ENCODE measurements at regions not wholly inside any gene's neighbourhood (a gene's known extent, or its start where the extent isn't known, plus 50 kb on each side); places are given as distances from the start of the nearest gene placed in this dataset.

GRCh38 chr20:12594410-12595088 lies 414.2 kb upstream of the SPTLC3 start:
- Mint-ChIP-seq H3K36me3 (no peaks in the 10 kb centered on the region), H3K4me1 (no peaks in the 10 kb centered on the region), H3K9me3 (peaks cover 0 to 14% (median 1%) of the 10 kb centered on the region in 9 donors), H3K27me3 (peaks cover 0 to 1% (median 0%) of the 10 kb centered on the region in 5 donors), H3K4me3 (no peak overlapping the region), H3K27ac (no peak overlapping the region)
- DNase-seq = no peak
- POLR2A ChIA-PET = no interaction called here
- ATAC-seq = no peak

- no peak overlapping the region for H3K4me3 Mint-ChIP-seq
- no peak overlapping the region for H3K27ac Mint-ChIP-seq
- DNase-seq (no peak), ATAC-seq (no peak)
- no peaks in the 10 kb centered on the region for H3K36me3 Mint-ChIP-seq
- H3K9me3 Mint-ChIP-seq = peaks cover 0 to 14% (median 0%) of the 10 kb centered on the region in 9 donors
- POLR2A ChIA-PET = no interaction called here
- peaks cover 0 to 1% (median 0%) of the 10 kb centered on the region in 5 donors for H3K27me3 Mint-ChIP-seq
- no peaks in the 10 kb centered on the region for H3K4me1 Mint-ChIP-seq
Measured at GRCh38 chr20:12595841-12596240, 412.9 kb upstream of the SPTLC3 start.

DNA sequence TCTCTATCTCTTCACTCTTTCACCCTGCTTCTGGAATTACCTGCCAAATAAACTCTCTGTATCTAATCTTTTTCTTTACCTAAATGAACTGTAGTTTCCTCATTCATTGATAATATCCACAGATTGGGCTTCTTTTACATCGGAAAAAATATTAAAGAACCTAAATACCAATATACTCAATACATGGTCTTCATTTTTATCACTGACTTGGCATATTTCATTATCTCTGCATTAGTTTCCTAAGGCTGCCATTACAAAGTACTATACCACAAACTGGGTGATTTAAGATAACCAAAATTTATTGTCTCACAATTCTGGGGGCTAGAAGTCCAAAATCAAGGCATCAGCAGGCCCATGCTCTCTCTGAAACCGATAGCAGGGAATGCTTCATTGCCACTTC lies 411.9 kb upstream of the SPTLC3 start:
- no peaks in the 10 kb centered on the region for H3K36me3 Mint-ChIP-seq
- no peak overlapping the region for H3K27ac Mint-ChIP-seq
- H3K9me3 Mint-ChIP-seq = peaks cover 0 to 11% (median 0%) of the 10 kb centered on the region in 9 donors
- DNase-seq (no peak), ATAC-seq (no peak)
- peaks cover 0 to 1% (median 0%) of the 10 kb centered on the region in 5 donors for H3K27me3 Mint-ChIP-seq
- no peaks in the 10 kb centered on the region for H3K4me1 Mint-ChIP-seq
- no peak overlapping the region for H3K4me3 Mint-ChIP-seq
- POLR2A ChIA-PET = no interaction called here

GRCh38 chr20:12597551-12597950 lies 411.2 kb upstream of the SPTLC3 start:
- DNase-seq (no peak), ATAC-seq (no peak)
- Mint-ChIP-seq H3K9me3 (peaks cover 0 to 8% (median 1%) of the 10 kb centered on the region in 9 donors), H3K4me3 (no peak overlapping the region), H3K27ac (no peak overlapping the region), H3K4me1 (no peaks in the 10 kb centered on the region), H3K27me3 (peaks cover 0 to 1% (median 0%) of the 10 kb centered on the region in 5 donors), H3K36me3 (no peaks in the 10 kb centered on the region)
- POLR2A ChIA-PET = no interaction called here

DNA sequence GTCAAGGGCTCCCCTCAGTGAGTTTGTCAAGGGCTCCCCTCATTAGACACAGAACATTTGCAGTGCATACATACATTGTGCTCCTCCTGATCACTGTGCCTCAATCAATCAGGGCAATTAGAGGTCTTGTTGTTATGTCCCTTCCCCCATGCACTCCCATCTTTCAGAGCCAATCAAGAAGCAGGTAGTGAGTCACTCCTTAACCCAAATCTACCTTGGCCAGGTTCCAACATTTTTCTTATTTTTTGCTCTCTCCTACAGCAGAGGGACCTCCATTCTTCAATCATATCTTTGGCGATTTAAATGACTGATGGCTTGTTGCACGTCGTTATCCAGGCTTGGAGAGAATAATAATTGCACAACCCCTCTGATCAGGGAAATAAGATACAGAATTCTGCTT lies 409.9 kb upstream of the SPTLC3 start:
- H3K4me1 Mint-ChIP-seq = no peaks in the 10 kb centered on the region
- DNase-seq (no peak), ATAC-seq (no peak)
- no peak overlapping the region for H3K4me3 Mint-ChIP-seq
- no peaks in the 10 kb centered on the region for H3K36me3 Mint-ChIP-seq
- H3K9me3 Mint-ChIP-seq = peaks cover 0 to 10% (median 1%) of the 10 kb centered on the region in 9 donors
- peaks cover 0 to 1% (median 0%) of the 10 kb centered on the region in 5 donors for H3K27me3 Mint-ChIP-seq
- no peak overlapping the region for H3K27ac Mint-ChIP-seq
- POLR2A ChIA-PET = no interaction called here

DNA sequence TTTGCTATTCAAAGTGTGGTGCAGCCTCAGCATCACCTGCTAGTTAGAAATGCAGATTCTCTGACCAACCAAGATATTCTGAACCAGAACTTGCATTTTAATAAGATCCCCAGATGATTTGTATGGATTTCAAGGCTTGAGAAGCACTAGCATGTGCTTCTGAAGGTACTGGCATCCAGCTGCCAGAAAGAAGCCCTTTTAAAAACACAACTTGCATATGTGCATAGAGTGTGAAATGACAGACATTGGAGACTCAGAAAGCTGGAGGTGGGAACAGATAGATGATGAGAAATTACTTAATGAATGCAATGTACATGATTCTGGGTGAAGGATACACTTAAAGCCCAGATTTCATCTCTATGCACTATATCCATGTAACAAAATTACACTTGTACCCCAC lies 409.3 kb upstream of the SPTLC3 start:
- ATAC-seq = no peak
- Mint-ChIP-seq H3K27me3 (peaks cover 0 to 1% (median 0%) of the 10 kb centered on the region in 5 donors), H3K9me3 (peaks cover 0 to 10% (median 1%) of the 10 kb centered on the region in 9 donors)

GRCh38 chr20:12605751-12606150 lies 403.0 kb upstream of the SPTLC3 start:
- POLR2A ChIA-PET = no interaction called here
- H3K36me3 Mint-ChIP-seq = no peaks in the 10 kb centered on the region

More for the DNA sequence above, 409.3 kb upstream of the SPTLC3 start:
- Mint-ChIP-seq H3K4me3 (no peak overlapping the region), H3K27ac (no peak overlapping the region), H3K36me3 (no peaks in the 10 kb centered on the region), H3K4me1 (no peaks in the 10 kb centered on the region)
- POLR2A ChIA-PET = no interaction called here
- DNase-seq = no peak

DNA sequence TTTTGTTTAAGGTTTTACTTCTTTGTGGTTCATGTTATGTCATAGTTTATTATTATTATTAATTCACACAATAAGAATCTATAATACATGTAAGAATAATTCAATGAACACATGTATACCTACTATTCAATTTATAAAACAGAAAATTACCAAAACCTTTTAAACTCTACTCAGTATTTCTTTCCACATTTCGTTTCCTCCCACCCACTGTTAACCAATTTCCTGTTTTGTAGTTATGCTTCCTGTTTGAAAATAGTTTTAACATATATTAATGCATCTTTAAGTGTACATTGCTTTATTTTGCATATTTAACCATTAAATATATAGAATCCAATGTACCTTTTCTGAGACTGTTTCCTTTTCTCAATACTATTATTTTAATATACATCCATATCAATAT lies 397.9 kb upstream of the SPTLC3 start:
- DNase-seq = no peak
- no peak overlapping the region for H3K4me3 Mint-ChIP-seq
- ATAC-seq = no peak
- H3K4me1 Mint-ChIP-seq = no peaks in the 10 kb centered on the region
- H3K9me3 Mint-ChIP-seq = peaks cover 0 to 33% (median 8%) of the 10 kb centered on the region in 9 donors
- no peaks in the 10 kb centered on the region for H3K36me3 Mint-ChIP-seq
- no peak overlapping the region for H3K27ac Mint-ChIP-seq
- no peaks in the 10 kb centered on the region for H3K27me3 Mint-ChIP-seq
- POLR2A ChIA-PET = no interaction called here

More at GRCh38 chr20:12605751-12606150, 403.0 kb upstream of the SPTLC3 start:
- Mint-ChIP-seq H3K27ac (no peak overlapping the region), H3K27me3 (no peaks in the 10 kb centered on the region), H3K9me3 (peaks cover 0 to 10% (median 2%) of the 10 kb centered on the region in 9 donors), H3K4me3 (no peak overlapping the region), H3K4me1 (no peaks in the 10 kb centered on the region)
- DNase-seq (no peak), ATAC-seq (no peak)

DNA sequence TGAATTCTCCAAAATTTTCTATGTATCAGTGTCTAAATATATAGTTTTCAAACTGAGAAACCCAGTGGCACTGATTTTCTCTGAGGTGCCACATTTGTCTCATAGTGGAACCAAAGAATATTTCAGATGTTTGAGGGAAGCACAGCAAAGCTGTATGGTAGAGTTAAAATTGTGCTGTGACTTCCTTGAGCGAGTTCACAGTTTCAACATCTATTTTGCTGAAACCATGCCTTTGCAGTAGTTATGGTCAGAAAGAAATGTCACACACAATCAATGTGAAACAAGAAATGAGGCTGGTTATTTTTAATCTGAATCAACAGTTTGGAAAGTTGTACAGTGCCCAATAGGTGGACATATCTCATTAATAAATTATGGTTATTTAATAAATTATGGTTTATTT lies 394.0 kb upstream of the SPTLC3 start:
- Mint-ChIP-seq H3K9me3 (peaks cover 2 to 32% (median 11%) of the 10 kb centered on the region in 9 donors), H3K27ac (no peak overlapping the region), H3K27me3 (no peaks in the 10 kb centered on the region), H3K4me3 (no peak overlapping the region), H3K4me1 (no peaks in the 10 kb centered on the region), H3K36me3 (no peaks in the 10 kb centered on the region)
- POLR2A ChIA-PET = no interaction called here
- ATAC-seq (no peak), DNase-seq (no peak)

- ATAC-seq (no peak), DNase-seq (no peak)
- Mint-ChIP-seq H3K4me1 (no peaks in the 10 kb centered on the region), H3K9me3 (peaks cover 2 to 37% (median 10%) of the 10 kb centered on the region in 9 donors), H3K4me3 (no peak overlapping the region), H3K27ac (peak overlapping the region in 1 of 10 donors; percentile 48), H3K36me3 (no peaks in the 10 kb centered on the region), H3K27me3 (no peaks in the 10 kb centered on the region)
- POLR2A ChIA-PET = no interaction called here
Measured at GRCh38 chr20:12617076-12617475, 391.7 kb upstream of the SPTLC3 start.

- POLR2A ChIA-PET = no interaction called here
- no peak overlapping the region for H3K27ac Mint-ChIP-seq
- DNase-seq (no peak), ATAC-seq (no peak)
- H3K4me3 Mint-ChIP-seq = no peak overlapping the region
- H3K36me3 Mint-ChIP-seq = no peaks in the 10 kb centered on the region
- H3K4me1 Mint-ChIP-seq = no peaks in the 10 kb centered on the region
- peaks cover 0 to 33% (median 6%) of the 10 kb centered on the region in 9 donors for H3K9me3 Mint-ChIP-seq
- no peaks in the 10 kb centered on the region for H3K27me3 Mint-ChIP-seq
Measured at GRCh38 chr20:12623870-12624269, 384.9 kb upstream of the SPTLC3 start.

DNA sequence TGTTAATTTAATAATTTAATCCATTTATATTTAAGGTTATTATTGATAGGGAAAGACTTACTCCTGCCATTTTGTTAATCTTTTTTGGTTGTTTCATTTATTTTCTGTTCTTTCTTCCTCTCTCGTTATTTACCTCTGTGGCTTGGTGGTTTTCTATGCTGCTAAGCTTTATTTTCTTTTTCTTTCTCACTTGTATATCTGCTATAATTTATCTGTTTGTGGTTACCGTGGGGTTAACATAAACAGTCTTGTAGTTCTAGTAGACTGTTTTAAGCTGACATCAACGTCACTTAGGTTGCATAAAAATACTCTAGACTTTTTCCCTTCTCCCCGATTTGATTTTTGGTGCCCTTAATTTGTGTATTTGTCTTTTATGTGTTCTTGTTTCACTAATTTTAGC lies 381.3 kb upstream of the SPTLC3 start:
- Mint-ChIP-seq H3K4me1 (no peaks in the 10 kb centered on the region), H3K4me3 (no peak overlapping the region), H3K27ac (no peak overlapping the region), H3K27me3 (no peaks in the 10 kb centered on the region), H3K9me3 (peaks cover 2 to 32% (median 7%) of the 10 kb centered on the region in 9 donors), H3K36me3 (no peaks in the 10 kb centered on the region)
- no peak for DNase-seq
- POLR2A ChIA-PET = no interaction called here
- ATAC-seq = no peak

DNA sequence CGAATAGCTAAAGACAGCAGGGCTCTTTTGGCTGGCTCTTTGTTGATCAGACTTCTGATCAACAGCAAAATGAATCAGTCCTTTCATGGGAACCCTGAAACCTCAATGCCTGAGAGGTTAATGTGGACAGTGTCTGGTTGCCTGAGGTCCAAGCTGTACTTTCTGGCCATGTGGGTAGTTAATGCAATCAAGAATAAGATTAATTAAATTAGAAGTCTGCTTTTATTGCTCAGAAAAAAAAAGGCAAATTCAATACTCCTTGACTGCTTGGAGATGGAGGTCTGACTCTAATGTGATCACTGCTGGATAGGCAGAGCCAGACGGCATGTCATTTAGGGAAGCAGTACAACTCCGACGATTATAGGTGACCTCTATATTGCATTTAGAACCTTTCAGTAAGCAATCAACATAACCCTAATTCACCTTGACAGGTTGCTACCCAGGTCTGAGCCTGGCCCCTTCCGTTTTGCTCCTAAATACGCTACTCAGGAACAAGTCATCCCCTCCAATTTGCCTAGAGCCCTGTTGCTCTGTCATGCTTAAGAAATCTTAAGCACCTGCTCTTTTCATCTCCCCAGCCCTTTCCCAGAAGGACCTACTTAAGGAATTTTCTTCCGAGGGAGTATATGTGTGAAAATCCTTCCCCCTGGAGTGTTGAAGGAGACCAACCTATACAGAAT lies 370.0 kb upstream of the SPTLC3 start:
- no peaks in the 10 kb centered on the region for H3K36me3 Mint-ChIP-seq
- H3K9me3 Mint-ChIP-seq = peaks cover 0 to 11% (median 1%) of the 10 kb centered on the region in 9 donors
- no peak overlapping the region for H3K4me3 Mint-ChIP-seq
- DNase-seq (no peak), ATAC-seq (no peak)
- no peak overlapping the region for H3K27ac Mint-ChIP-seq
- H3K27me3 Mint-ChIP-seq = no peaks in the 10 kb centered on the region
- POLR2A ChIA-PET = no interaction called here
- H3K4me1 Mint-ChIP-seq = no peaks in the 10 kb centered on the region

Data from naive thymus-derived CD8-positive, alpha-beta T cell (primary cell).